GM21529 (cell line): ENCODE measurements at regions not wholly inside any gene's neighbourhood (a gene's known extent, or its start where the extent isn't known, plus 50 kb on each side); places are given as distances from the start of the nearest gene placed in this dataset.

Source experiments
- ATAC-seq: cut with Tn5 transposase; IDR thresholded peaks from one replicate; pipeline ENCODE4 v1.9.1; 2021; ENCODE audit not compliant: unreplicated experiment

DNA sequence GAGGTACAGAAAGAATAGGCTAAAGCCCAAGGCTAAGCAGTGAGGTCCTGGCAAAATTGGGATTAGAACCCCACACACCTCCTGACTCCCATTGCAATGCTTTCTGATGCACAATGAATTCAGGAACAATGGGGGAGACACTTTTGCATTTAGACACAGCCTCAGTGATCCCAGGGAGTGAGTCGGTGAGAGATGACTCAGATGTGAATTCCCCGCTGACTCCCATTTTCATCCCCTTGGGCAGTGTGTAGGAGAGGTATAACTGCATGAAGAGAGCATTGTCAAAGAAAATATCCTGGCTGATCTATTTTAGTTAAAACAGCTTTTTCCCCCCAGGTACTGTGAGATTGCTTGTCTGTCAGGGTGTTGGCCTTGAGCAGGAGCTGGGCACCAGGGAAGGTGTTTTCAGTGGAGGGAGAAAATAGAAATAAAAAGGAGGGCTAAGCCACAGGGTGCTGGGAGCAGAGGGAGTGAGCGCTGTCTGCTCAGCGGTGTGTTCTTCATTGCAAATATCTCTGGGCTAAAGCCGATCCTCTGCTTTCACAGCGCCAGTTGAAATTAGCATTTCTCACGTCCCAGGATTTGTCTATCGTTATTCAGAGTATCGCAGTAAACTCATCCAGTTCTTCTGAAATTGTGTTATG is 247.7 kb upstream of the PTBP2 start:
- no peak for ATAC-seq

DNA sequence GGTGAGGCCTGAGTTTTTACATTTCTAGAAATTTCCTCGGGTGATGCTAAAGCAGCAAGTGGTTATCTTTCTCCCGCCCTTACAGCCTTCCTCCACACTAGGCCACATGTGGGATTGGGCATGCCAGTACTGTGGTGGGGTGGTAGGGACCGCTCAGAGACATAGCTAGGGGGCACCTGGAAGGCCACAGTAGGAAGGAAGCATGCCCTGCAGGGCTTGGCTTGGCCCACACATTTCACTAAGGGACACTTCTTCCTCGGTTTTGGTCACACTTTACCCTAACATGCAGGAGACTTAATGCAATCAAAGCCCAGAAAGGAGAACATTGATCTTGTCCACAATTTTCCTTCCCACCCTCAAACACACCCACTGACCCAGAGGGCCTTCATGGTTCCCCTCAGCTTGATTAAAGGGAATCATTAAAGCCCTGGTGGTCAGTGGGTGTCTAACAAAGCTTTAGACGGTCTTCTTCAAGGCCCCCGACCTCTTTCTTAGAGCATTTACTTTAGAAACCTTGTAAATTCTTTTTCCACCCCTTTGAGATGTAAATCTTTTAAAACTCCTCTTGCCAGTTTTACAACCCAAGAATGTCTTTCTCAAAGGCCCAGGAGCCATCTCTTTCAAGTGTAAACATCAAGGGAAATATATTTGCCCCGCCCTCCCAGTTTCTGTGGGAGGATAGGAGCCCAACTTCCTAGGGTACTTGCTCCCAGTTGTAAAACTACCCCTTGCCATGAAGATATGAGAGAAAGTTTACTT is 246.4 kb upstream of the PTBP2 start:
- no peak for ATAC-seq

DNA sequence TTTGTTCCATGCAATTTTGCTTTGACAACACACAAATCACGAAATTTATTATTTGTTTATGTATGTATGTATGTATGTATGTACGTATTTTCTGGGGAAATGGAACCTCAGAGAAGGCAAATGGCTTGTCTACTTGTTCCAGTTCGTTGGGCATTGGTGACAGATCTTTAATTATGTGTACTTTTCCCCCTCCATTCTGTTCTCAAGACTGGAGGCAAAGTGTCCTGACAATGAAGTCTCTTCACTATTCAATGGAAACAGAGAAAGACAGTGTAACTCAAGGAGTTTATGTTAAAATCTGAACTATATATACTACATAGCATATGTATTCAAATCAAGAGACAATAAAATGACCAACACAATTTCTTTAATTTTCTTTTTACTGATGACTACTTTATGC is 245.7 kb upstream of the PTBP2 start:
- ATAC-seq = no peak

DNA sequence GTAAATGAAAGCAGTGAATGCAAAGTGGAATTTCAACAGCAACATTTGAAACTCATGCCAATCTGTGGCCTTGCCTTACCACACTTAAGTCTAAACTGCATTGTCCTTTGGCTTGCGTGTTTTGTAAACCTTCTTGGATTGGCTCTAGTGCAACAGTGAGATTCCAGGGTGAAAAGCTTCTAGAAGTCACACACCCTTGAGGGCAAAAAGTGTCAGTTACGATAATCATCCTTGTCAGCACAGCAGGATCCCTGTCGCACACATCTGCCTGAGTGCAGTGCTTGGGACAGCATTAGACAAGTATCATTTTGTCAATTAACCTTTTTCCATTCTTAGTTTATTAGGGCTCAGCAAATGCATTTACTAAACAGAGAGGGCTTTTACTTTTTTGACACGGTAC is 243.4 kb upstream of the PTBP2 start:
- ATAC-seq = no peak

DNA sequence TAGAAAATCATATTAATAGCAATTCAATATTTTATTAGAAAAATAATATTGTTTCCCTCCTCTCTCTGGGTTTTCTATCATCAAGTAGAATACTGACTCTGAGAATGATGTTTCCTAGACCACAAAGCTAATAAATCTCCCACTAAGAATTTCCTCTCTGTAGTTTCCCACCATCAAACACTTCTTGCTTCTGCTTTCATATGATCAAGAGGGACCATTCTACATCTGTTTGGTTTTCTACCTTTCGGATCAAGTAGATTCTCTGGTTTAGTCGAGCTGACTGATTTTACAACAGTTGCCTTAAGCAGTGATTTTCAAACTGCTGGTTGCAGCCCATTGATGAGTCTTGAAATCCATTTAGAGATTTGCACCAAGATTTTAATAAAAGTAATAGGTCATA is 240.2 kb upstream of the PTBP2 start:
- ATAC-seq = no peak

GRCh38 chr1:96482616-96483015 is 239.0 kb upstream of the PTBP2 start:
- no peak for ATAC-seq

DNA sequence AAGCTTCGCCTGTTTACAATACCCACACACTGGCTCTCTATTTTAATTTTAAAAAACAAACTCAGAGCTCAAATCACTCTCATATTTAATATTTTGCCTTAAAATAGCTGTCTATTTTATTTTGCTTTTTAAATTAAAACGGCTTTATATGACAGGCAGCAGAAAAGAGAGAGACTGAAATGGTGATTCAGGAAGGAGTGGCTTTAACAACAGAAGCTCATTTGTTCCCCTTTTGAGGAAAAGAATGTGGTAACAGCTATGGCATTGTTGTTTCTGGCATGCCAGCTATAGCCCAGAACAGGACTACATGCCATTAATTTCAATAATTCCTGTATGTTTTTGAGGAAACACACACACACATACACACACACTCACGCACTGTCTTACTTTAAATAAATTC is 234.2 kb upstream of the PTBP2 start:
- ATAC-seq = no peak

GRCh38 chr1:96487971-96488370 is 233.6 kb upstream of the PTBP2 start:
- no peak for ATAC-seq

- peak; percentile 64 for ATAC-seq
These were observed 232.8 kb upstream of the PTBP2 start for GRCh38 chr1:96488777-96489176.

DNA sequence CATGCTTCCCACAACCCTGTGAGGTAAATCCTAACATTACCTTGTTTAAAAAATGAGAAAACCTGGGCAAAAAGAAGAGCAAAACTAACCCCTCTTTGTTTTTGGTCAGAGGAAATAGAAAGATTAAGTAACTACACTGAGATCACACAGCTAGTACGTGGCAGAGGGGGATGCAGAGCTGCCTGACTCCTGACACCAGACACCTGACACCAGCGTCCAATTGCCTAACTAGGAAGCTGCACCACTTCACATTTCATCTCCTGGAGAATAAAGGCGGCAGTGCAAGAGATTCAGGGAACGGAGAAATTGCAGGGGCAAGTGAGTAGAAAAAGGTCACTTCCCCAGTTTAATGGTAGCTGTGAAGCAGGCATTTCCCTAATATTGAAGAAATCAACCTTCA is 229.3 kb upstream of the PTBP2 start:
- no peak for ATAC-seq

DNA sequence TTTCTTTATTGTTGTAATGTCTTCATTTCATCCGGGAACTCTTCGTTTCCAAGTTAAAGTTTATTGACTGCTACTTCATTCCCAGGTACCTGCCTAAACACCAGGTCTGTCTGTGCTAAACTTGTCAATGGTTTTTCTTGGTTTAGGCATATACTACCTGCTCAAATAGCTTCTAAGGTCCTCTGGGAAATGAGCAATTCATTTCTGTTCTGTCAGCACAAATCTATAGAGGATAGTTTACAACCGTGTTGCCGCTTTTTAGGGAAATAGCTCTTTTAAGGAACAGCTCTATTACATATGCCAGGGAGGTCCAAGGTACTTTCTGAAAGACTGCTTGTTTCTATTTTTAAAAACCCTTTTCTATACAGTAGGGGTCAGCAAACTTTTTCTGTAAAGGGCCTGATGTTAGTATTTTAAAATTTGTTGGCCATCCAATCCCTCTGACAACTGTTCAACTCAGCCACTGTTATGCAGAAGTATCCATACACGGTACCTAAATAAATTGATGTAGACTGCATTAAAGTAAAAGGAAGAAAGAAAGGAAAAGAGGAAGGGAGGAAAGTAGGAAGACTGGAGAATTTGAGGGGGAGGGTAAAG is 222.7 kb upstream of the PTBP2 start:
- no peak for ATAC-seq

GRCh38 chr1:96508233-96508632 is 213.4 kb upstream of the PTBP2 start:
- ATAC-seq = no peak

GRCh38 chr1:96509339-96509738 is 212.2 kb upstream of the PTBP2 start:
- no peak for ATAC-seq

GRCh38 chr1:96509951-96510350 is 211.6 kb upstream of the PTBP2 start:
- ATAC-seq = no peak

DNA sequence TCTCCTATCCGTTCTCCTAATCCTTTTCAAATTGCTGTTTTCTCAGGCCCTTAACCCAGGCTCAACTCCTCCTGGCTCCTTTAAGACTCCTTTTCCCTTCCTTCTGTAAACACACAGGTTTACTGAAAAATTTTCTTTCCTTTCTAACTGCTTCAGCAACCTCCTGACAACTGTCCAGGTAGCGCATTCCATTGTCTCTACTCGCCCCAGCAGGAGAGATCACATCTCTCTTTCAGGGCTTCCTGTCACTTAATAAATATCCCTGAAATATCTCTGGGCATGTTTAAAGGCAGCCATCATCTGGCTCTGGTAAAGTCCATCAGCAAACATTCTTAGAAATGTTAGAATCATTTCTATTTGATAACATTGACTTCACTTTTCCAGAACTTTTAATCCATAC is 211.2 kb upstream of the PTBP2 start:
- no peak for ATAC-seq

- no peak for ATAC-seq
These were observed 210.7 kb upstream of the PTBP2 start for GRCh38 chr1:96510911-96511310.

DNA sequence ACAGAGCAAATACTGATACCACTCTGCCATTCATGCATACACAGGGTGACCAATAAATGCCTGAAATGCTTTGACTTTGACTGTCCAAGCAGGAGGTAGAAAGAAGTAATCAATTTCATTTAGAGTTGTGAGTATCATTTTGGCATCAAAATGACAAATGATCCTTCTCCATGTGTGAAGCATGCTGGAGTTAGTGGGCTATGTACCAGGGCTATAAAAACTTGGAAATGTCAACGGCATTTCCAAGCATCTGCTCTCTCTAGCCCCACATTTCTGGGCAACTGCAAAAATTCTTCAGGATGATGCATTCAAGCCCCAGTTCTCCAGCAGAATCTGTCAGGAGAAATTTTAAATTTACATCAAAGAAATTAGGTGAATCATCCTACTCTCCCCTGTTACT is 208.4 kb upstream of the PTBP2 start:
- ATAC-seq = no peak

GRCh38 chr1:96515430-96515829 is 206.2 kb upstream of the PTBP2 start:
- ATAC-seq = peak; percentile 87

DNA sequence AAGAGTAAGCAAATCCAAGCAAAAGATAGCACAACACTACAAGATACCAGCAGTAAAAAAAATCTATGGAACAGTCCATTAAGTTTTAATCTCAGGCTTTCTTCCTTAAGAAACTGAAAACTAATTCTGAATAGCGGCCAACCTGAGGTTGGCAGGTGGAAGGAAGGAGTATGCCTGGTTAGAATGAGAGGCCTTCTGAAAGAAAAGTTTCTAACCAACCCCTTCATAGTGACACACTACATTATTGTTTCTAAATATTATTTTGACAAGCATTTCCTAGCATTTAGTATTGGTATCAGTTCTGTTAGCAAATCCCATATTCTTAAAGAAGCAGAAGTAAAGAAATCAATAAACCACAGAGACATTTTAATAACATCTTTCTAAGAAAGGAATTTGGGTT is 205.7 kb upstream of the PTBP2 start:
- ATAC-seq = no peak

DNA sequence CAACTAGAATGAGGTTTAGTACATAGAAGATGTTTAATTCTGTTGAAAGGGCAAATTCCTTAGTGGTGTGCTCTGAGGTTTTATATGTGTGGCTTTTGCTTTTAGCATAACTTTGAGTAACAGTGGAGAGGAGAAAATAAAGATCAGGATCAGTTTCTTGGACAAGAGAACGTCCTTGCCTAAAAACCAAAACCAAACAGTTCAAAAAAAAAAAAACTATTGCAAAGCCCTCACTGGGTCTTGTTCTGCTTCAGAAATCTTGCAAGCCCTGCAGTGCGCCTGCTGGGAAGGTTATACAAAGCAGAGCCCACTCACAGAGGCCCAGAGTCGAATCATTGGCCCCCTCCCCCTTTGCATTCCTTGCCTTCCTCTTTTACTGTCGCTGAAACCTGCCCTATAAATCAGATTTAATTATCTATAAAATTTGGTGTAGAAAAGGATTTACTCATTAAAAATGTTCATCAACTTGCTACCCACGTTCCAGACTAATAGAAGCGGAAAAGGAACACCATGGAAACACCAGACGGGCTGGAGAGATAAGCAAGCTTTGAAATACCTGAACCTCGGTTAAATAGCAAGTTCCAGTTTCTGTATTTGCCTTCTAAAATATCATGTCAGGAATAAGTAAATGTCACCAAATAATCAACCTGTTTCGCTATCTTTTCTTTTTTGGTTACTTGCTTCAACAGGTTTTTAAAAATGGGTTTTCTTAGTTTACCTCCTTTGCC is 201.6 kb upstream of the PTBP2 start:
- no peak for ATAC-seq

DNA sequence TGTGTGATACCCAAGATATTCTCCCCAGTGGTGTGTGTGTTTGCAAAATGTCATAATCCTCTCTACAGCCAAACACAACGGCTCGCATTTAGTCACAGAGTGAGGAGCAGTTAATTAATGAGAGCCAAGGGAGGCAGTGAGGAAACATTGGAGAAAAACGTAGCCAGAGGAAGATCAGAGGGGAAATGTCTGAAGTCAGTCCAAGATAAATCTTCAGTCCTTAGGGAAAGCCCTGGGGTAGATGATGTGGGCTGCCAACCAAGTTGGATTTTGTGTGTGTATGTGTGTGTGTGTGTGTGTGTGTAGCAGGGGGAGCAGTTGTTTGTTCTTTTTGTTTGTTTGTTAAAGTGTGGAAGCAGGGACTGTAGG is 201.0 kb upstream of the PTBP2 start:
- ATAC-seq = no peak

DNA sequence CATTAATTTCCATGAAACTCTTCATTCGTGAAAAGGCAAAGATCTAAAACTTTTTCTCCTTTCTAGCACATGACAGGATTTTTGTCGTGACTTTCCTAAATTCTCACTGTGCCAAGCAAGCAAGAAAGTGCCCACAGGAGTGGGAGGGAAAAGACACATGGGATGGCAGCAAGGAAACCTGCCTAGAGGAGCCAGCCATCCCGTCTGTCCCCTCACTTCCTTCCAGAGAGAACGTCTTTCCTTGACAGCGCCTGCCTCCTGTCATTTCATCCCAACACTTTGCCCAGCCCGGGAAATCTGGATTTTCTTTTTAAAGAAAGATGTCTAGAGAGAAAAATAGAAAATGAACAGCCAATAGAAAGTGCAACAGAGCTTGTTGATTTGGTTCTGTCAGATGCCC is 200.6 kb upstream of the PTBP2 start:
- ATAC-seq = no peak
